Adrenal gland (tissue), 5 donors: ENCODE measurements at regions not wholly inside any gene's neighbourhood (a gene's known extent, or its start where the extent isn't known, plus 50 kb on each side); places are given as distances from the start of the nearest gene placed in this dataset.

ENCODE experiments used
- CTCF ChIP-seq, 6 experiments: fragments of 450-650 bp in 4 of 6; fragments of 200-600 bp in 2 of 6; sonication (generic) in 1 of 6; IDR thresholded peaks; 1 replicate in 5 of 6; 2 replicates in 1 of 6; pipeline versions ENCODE4 v1.5.1 to v1.8.0; 2016 to 2021; ENCODE audit warnings: antibody characterized with exemption in 6 of 6, mild to moderate bottlenecking in 2 of 6, moderate library complexity in 1 of 6
- POLR2A ChIP-seq, 2 donors: fragments of 450-650 bp; IDR thresholded peaks; one replicate each; pipeline ENCODE4 v1.6.1; 2017; ENCODE audit warnings: antibody characterized with exemption in 2 of 2, mild to moderate bottlenecking in 2 of 2, moderate library complexity in 1 of 2
- donor health status: DM: no; HTN: no; CAD: no.

GRCh38 chr1:101313356-101313755, 76.5 kb downstream of the S1PR1 start:
- no peak for TF ChIP-seq CTCF (IDR thresholded peaks at IDR 0.05)
- TF ChIP-seq POLR2A (IDR thresholded peaks at IDR 0.05), result no peak
